ENCODE measurements at regions not wholly inside any gene's neighbourhood (a gene's known extent, or its start where the extent isn't known, plus 50 kb on each side); places are given as distances from the start of the nearest gene placed in this dataset.

GRCh38 chr3:176521531-176522175, 675.6 kb downstream of the TBL1XR1 start:
- TF ChIP-seq CTCF (conservative IDR thresholded peaks at IDR 0.05; ENCODE audit: low read depth, low read length) = no peak
- TF ChIP-seq EZH2 (IDR thresholded peaks at IDR 0.05; ENCODE audit: borderline replicate concordance, low read depth, low read length, poor library complexity, severe bottlenecking) = no peak
